ENCODE measurements at regions not wholly inside any gene's neighbourhood (a gene's known extent, or its start where the extent isn't known, plus 50 kb on each side); places are given as distances from the start of the nearest gene placed in this dataset.

- TF ChIP-seq CTCF (IDR thresholded peaks at IDR 0.05; ENCODE audit: insufficient read depth, low read depth, low read length): no peak
- no peak for DNase-seq (ENCODE audit: low read depth)
- no peak overlapping the region for H3K4me3 ChIP-seq (ENCODE audit: low read depth, low read length)
These were observed 178.0 kb downstream of the HAUS1 start for GRCh38 chr18:46282177-46282570.

GRCh38 chr18:46282646-46283045, 178.5 kb downstream of the HAUS1 start:
- H3K4me3 ChIP-seq (ENCODE audit: low read depth, low read length): no peak overlapping the region
- no peak for TF ChIP-seq CTCF (IDR thresholded peaks at IDR 0.05; ENCODE audit: insufficient read depth, low read depth, low read length)
- no peak for DNase-seq (ENCODE audit: low read depth)

- no peak for TF ChIP-seq CTCF (IDR thresholded peaks at IDR 0.05; ENCODE audit: insufficient read depth, low read depth, low read length)
- no peak overlapping the region for H3K4me3 ChIP-seq (ENCODE audit: low read depth, low read length)
- no peak for DNase-seq (ENCODE audit: low read depth)
These were observed 179.1 kb downstream of the HAUS1 start for GRCh38 chr18:46283268-46283667.

- H3K4me3 ChIP-seq (ENCODE audit: low read depth, low read length): no peak overlapping the region
- no peak for DNase-seq (ENCODE audit: low read depth)
- TF ChIP-seq CTCF (IDR thresholded peaks at IDR 0.05; ENCODE audit: insufficient read depth, low read depth, low read length): no peak
These were observed 179.7 kb downstream of the HAUS1 start for GRCh38 chr18:46283895-46284295.

GRCh38 chr18:46289463-46289862, 185.3 kb downstream of the HAUS1 start:
- TF ChIP-seq CTCF (IDR thresholded peaks at IDR 0.05; ENCODE audit: insufficient read depth, low read depth, low read length): no peak
- no peak overlapping the region for H3K4me3 ChIP-seq (ENCODE audit: low read depth, low read length)
- DNase-seq (ENCODE audit: low read depth): no peak

GRCh38 chr18:46289931-46290330, 185.7 kb downstream of the HAUS1 start:
- no peak for TF ChIP-seq CTCF (IDR thresholded peaks at IDR 0.05; ENCODE audit: insufficient read depth, low read depth, low read length)
- DNase-seq (ENCODE audit: low read depth): no peak
- H3K4me3 ChIP-seq (ENCODE audit: low read depth, low read length): no peak overlapping the region

GRCh38 chr18:46290440-46291020, 186.3 kb downstream of the HAUS1 start:
- no peak for TF ChIP-seq CTCF (IDR thresholded peaks at IDR 0.05; ENCODE audit: insufficient read depth, low read depth, low read length)
- H3K4me3 ChIP-seq (ENCODE audit: low read depth, low read length): no peak overlapping the region
- no peak for DNase-seq (ENCODE audit: low read depth)
